Stimulated activated CD4-positive, alpha-beta T cell treated with anti-CD3 and anti-CD28 coated beads, Interleukin-1b, Interleukin-23, amount 100 ng/mL, for 1 hour (primary cell): ENCODE measurements at regions not wholly inside any gene's neighbourhood (a gene's known extent, or its start where the extent isn't known, plus 50 kb on each side); places are given as distances from the start of the nearest gene placed in this dataset.
"Not testable (repeated sequence)": the region's sequence is repeated elsewhere in the genome, so short reads cannot be mapped to it uniquely, and the experiment has no call there.

ENCODE experiments used
- DNase-seq, 2 donors: peaks; one replicate each; pipeline ENCODE4 v3.0.0-alpha.2; 2020; ENCODE audit warnings: low read depth in 2 of 2

DNA sequence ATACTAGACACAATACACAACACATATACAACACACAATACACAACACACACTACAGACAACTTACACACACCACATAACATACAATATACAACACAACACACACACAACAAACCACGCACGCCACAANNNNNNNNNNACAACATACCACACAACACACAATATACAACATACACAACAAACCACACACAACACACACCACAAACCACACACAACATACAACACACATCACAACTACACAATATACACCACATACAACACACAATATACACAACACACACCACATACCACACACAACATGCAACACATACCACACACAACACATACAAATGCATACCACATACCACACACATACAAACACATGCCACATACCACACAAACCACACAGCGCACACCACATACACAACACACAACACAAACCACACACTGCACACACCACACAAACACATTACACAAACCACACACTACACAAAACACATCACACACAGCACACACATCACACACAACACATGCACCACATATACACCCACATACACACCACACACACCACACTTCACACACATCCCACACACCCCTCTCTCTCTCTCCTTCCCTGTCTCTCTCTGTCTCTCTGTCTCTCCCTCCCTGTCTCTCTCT lies 108.3 kb downstream of the ETS2 start:
- DNase-seq, result no peak

DNA sequence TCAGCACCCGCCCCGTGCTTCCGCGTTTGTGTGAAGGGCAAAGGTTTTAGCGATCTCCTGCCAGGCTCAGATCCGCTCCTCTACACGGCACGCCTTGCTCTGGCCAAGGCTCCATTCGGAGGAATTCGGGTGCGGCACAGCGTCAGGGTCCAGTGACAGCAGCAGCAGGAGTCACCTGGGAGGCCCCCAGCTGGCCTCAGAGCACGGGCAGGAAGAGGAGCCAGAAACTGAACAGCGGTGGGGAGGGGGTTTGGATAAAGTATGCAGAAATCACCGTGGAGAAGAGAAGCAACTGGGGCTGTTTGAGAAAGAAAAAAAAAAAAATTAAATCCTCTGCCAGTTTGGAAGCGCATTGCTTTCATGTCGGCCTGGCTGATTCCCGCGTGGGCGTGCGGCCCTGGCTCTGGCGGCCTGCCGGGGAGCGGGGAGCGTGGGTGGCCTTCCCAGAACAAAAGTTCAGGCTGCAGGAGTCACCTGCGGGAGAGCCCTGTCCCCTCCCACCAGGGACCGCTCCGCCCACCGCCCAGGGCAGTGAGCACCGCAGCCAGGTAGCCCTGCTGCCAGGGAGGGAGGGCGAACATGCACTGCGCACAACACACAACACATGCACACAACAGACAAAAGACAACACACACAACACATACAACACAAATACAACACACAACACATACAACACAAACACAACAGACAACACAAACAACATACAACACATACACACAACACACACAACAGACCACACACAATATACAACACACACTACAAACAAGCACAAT lies 107.6 kb downstream of the ETS2 start:
- no peak for DNase-seq

DNA sequence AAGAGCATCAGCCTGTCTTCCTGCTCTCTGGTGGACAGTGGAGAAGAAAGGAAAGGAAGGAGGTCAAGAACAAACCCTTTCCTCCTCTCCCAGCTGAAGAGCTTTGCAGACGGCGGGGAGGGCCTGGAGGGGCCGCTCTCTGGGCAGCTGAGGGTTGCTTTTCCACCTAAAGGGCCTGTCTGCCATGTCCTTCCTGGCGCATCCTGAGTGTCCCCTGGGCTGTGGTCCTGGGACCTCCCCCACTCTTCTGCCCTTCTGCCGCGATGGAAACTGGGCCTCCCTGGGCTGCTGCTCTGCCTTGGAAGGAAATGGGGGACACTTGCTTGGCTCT lies 107.0 kb downstream of the ETS2 start:
- no peak for DNase-seq

- DNase-seq, result no peak
Measured at GRCh38 chr21:38912102-38912629, 106.4 kb downstream of the ETS2 start.

DNA sequence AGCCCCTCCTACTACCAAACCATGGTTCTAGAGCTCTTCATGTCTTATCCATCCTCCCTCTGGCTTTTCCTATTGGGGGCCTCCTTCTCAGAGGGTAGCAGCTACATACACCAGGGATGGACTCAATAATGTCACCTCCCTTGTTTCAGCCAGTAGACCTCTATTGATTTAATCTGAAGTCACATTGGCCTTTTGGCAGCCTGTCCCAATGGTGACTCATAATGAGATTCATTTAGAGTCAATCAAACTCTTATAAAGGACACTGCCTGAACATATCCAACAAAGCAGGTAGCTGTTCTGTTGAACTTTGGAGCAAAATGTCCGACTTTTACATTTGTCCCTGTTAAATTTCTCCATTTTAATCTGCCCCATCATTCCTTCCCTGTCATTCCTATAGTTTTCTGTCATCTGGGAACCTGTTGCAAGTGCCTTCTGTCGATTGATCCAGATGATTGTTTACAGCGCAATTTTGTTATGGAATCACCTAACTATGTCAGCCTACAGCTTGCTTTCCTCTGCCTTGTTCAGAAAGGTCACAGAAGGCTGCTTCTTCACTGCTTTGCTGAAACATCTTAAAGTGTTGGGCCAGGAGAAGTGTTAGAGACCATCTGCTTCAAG lies 105.9 kb downstream of the ETS2 start:
- DNase-seq, result no peak

- DNase-seq, result no peak
Measured at GRCh38 chr21:38910390-38911067, 104.8 kb downstream of the ETS2 start.

- DNase-seq, result no peak
Measured at GRCh38 chr21:38909929-38910328, 104.2 kb downstream of the ETS2 start.

DNA sequence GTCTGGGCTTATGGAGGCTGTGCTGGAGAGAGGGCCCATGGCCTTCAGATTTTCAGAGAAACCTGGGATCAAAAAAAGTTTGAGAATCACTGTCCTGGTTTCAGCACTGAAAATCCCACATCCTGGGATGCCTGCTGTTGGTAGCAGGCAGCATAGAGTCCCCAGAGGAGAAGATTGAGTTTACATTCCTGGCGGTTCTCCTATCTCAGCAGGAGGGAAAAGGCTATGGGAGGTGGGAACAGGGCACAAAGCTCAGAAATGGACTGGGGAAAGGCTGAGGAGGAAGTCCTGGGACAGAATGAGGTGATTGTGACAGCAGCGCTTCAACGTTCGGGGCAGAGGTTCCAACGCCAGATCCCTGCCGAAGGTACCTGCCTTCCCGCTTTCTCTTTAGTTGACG lies 103.4 kb downstream of the ETS2 start:
- no peak for DNase-seq

GRCh38 chr21:38908537-38908936 lies 102.8 kb downstream of the ETS2 start:
- no peak for DNase-seq

GRCh38 chr21:38905752-38906151 lies 100.0 kb downstream of the ETS2 start:
- no peak for DNase-seq

DNA sequence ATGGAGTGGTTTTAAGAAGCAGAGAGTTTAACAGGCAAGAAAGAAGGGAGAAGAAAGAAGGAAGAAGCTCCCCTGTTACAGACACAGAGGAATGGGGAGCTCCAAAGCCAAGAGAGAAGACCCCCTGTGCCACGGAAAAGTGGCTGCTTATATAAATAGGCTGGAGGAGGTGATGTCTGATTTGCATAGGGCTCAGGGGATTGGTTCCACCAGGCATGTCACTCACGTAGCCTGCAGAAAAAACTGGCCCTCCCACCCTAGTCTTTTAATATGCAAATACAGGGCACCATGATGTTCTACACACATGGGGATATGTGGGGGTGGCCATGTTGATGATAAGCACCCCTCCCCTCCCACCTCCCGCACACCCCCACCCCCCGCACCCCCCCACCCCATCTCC lies 99.6 kb downstream of the ETS2 start:
- DNase-seq, result no peak

GRCh38 chr21:38903690-38904139 lies 98.0 kb downstream of the ETS2 start:
- no peak for DNase-seq

DNA sequence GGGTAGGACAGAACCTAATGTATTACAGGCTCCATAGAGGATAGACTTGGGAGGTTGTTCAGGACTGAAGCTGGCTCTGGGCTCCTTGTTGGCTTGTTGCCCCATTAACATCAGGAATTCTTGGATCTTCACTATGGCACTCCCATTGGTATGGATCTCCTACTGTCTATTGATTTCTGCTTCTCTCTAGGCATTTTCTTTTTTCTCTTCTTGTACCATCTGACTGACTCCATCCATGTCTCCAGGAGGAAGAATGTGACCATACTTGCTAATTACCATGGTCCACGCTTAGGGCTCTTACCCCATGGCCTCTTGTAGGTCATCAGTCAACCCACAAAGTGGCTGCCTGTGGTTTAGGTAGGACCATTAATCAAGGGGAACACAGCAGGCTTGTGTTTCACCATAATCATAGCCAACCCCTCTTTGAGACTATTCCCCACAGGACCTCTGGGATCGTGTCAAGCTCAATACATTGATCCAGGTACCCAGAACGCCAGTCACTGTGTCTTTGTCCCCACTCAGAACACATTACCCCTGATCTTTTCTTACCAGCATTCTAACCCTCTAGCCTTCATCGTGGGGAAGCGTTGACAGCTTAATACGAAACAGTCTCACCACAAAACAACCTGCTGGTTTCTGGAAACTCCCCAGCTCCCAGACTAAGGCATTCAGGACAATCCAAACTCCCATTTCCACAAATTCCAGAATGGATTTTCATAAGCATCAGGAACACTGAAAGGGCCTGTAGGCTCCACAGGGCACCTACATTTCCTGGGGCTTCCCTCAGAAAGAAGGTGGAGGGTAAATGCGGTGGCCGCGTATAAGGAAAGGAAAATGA lies 97.1 kb downstream of the ETS2 start:
- DNase-seq, result no peak

DNA sequence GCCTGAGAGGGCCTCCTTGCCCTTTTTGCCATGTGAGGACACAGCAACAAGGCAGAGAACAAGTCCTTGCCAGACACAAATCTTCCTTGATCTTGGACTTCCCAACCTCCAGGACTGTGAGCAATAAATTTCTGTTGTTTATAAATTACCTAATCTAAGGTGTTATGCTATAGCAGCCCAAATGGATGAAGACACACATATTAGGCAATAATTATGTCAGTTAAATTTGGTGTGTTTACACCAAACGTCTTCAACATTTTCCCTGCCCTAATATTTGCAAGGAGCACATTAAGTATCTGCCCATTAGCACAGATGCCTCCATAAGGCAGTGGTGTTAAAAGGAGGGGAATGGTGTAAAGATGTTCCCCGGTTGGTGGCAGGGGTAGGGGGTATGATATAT lies 94.8 kb downstream of the ETS2 start:
- DNase-seq, result no peak

GRCh38 chr21:38899985-38900384 lies 94.3 kb downstream of the ETS2 start:
- DNase-seq, result not testable (repeated sequence)

GRCh38 chr21:38899277-38899947 lies 93.7 kb downstream of the ETS2 start:
- DNase-seq, result no peak

DNA sequence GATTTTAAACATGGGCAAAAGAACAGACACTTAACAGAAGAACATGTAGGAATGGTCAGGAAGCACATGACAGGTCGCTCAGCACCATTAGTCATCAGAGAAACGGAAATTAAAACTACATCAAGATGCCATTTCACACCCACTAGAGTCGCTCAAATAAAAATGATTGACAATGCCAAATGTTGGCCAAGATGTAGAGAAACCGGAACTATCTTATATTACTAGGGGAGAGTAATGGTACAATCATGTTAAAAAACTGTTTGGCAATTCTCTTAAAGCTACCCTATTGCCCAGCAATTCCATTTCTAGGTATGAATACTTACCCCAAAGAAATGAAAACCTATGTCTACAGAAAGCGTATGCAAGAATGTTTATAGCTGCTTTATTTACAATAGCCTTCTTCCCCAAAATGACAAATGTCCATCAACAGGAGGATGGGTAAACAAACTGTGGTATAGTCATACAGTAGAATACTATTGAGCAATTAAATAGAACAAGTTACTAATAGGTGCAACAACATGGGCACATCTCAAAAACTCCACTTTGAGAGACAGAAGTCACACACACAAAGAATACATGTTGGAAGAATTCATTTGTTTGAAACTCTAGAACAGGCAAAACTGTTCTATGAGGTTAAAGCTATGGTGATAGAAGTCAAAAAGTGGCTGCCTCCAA lies 92.8 kb downstream of the ETS2 start:
- DNase-seq, result no peak

DNA sequence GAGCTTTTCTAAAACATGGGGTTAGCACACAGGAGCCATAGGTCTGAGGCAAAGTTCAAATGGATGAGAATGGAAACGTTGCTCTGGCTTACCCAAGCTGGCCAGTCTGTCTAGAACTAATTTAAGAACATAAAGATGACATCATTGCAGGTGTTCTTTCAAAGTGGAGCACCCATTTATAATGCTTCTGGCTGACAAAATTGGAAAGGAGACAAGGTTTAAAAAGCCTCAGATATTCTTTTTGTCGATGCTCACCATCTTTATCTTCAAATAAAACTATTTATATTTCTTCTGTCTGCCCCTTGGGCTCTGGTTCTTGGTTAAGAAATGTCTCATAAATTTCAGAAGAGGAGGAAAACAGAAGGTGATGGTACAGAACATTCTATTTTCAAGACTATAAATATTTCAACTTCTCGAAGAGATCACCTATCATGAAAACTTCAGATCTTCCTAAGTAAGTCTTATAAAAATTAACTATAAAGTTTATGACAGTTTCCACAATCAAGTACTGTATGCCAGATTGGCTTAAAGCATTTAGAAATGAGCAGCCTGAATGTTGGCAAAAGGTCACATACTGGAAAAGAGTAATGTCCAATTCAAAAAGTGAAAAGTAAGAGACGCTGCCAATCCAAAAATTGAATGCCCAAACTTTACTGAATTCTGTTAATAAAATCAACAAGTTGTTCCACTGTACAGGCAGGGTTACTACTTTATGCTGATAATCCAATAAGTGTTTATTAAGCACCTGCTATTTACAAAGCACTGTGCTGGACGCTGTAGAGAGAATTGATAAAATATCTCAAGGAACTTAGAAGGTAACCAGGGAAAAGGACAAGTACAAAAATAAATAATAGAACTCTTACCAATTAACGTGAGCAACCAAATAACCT lies 92.0 kb downstream of the ETS2 start:
- no peak for DNase-seq

- no peak for DNase-seq
Measured at GRCh38 chr21:38894899-38895298, 89.2 kb downstream of the ETS2 start.
